IMR-90 (cell line): ENCODE measurements at regions not wholly inside any gene's neighbourhood (a gene's known extent, or its start where the extent isn't known, plus 50 kb on each side); places are given as distances from the start of the nearest gene placed in this dataset.

ENCODE experiments used
- CEBPB ChIP-seq: IDR thresholded peaks from 2 replicates; pipeline ENCODE4 v1.6.1; 2012; ENCODE audit warnings: low read depth, low read length, improper control_type of control experiment
- CHD1 ChIP-seq: IDR thresholded peaks from 2 replicates; pipeline ENCODE4 v1.6.1; 2012; ENCODE audit warnings: low read depth, low read length, improper control_type of control experiment
- MAZ ChIP-seq: IDR thresholded peaks from 2 replicates; pipeline ENCODE4 v1.6.1; 2012; ENCODE audit warnings: low read depth, mild to moderate bottlenecking, low read length, improper control_type of control experiment, moderate library complexity, borderline replicate concordance
- MXI1 ChIP-seq: IDR thresholded peaks from 2 replicates; pipeline ENCODE4 v1.6.1; 2012; ENCODE audit warnings: low read depth, mild to moderate bottlenecking, low read length, moderate library complexity, borderline replicate concordance
- POLR2A ChIP-seq: IDR thresholded peaks from 2 replicates; pipeline ENCODE4 v1.6.1; 2012; ENCODE audit warnings: mild to moderate bottlenecking, low read depth, low read length
- RAD21 ChIP-seq: IDR thresholded peaks from 2 replicates; pipeline ENCODE4 v1.6.1; 2012; ENCODE audit warnings: low read length, improper control_type of control experiment
- RFX5 ChIP-seq: IDR thresholded peaks from 2 replicates; pipeline ENCODE4 v1.8.0; 2012; ENCODE audit warnings: low read depth, mild to moderate bottlenecking, low read length, moderate library complexity
- TF ChIP-seq, protein P1 (sequence below): conservative IDR thresholded peaks from 2 replicates; pipeline ENCODE4 v1.5.1; 2012; ENCODE audit warnings: mild to moderate bottlenecking, low read depth, low read length, improper control_type of control experiment

DNA sequence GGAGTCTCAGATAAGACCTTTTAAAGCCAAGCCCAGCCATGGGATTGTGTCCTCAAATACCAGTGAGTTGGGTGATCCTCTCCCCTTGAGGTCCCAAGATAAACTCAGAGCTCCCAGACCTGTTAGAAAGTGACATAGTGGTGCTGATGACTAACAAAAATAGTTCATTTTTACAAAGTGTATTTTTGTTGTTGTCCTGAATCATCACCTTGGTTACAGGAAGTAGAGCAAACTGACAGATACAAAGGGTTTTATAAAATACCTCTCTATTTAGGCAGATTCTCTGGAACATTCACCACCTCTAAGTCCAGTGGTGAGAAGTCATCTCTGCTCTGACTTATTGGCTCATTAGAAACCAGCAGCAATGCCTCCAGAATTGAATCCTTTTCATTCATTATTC, 259.3 kb downstream of the CEMIP2 start:
- TF ChIP-seq CEBPB (no peak), MAZ (no peak), POLR2A (no peak), MXI1 (no peak), RFX5 (no peak), RAD21 (no peak), CHD1 (no peak)
- TF ChIP-seq, protein P1, sequence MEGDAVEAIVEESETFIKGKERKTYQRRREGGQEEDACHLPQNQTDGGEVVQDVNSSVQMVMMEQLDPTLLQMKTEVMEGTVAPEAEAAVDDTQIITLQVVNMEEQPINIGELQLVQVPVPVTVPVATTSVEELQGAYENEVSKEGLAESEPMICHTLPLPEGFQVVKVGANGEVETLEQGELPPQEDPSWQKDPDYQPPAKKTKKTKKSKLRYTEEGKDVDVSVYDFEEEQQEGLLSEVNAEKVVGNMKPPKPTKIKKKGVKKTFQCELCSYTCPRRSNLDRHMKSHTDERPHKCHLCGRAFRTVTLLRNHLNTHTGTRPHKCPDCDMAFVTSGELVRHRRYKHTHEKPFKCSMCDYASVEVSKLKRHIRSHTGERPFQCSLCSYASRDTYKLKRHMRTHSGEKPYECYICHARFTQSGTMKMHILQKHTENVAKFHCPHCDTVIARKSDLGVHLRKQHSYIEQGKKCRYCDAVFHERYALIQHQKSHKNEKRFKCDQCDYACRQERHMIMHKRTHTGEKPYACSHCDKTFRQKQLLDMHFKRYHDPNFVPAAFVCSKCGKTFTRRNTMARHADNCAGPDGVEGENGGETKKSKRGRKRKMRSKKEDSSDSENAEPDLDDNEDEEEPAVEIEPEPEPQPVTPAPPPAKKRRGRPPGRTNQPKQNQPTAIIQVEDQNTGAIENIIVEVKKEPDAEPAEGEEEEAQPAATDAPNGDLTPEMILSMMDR, result no peak
